ENCODE measurements at regions not wholly inside any gene's neighbourhood (a gene's known extent, or its start where the extent isn't known, plus 50 kb on each side); places are given as distances from the start of the nearest gene placed in this dataset.

- no peak for DNase-seq (ENCODE audit: low read depth in 2 of 2)
- Histone ChIP-seq H3K27ac (ENCODE audit: insufficient read depth, low read length) (no peak overlapping the region), H3K4me2 (ENCODE audit: extremely low read depth, insufficient read depth, low read length) (no peak overlapping the region), H3K4me1 (ENCODE audit: control insufficient read depth, extremely low read depth, insufficient read depth, low read length) (no peaks in the 10 kb centered on the region), H2AFZ (ENCODE audit: low read length) (no peak overlapping the region), H3K79me2 (ENCODE audit: control insufficient read depth, insufficient read depth, low read length) (no peaks in the 10 kb centered on the region), H3K36me3 (ENCODE audit: control insufficient read depth, insufficient read depth, low read length) (no peaks in the 10 kb centered on the region), H3K4me3 (replicated peaks in 1 of 4; ENCODE audit: control extremely low read depth in 1 of 4, insufficient read depth in 1 of 4, low read depth in 3 of 4, low read length in 4 of 4) (no peak overlapping the region), H4K20me1 (ENCODE audit: control insufficient read depth, extremely low read depth, insufficient read depth, low read length) (no peaks in the 10 kb centered on the region), H3K9me3 (ENCODE audit: control insufficient read depth, insufficient read depth, low read depth, low read length) (no peaks in the 10 kb centered on the region), H3K27me3 (ENCODE audit: control insufficient read depth, insufficient read depth, low read length) (no peaks in the 10 kb centered on the region), H3K9ac (ENCODE audit: insufficient read depth, low read length) (no peak overlapping the region)
- TF ChIP-seq, protein P1, sequence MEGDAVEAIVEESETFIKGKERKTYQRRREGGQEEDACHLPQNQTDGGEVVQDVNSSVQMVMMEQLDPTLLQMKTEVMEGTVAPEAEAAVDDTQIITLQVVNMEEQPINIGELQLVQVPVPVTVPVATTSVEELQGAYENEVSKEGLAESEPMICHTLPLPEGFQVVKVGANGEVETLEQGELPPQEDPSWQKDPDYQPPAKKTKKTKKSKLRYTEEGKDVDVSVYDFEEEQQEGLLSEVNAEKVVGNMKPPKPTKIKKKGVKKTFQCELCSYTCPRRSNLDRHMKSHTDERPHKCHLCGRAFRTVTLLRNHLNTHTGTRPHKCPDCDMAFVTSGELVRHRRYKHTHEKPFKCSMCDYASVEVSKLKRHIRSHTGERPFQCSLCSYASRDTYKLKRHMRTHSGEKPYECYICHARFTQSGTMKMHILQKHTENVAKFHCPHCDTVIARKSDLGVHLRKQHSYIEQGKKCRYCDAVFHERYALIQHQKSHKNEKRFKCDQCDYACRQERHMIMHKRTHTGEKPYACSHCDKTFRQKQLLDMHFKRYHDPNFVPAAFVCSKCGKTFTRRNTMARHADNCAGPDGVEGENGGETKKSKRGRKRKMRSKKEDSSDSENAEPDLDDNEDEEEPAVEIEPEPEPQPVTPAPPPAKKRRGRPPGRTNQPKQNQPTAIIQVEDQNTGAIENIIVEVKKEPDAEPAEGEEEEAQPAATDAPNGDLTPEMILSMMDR (conservative IDR thresholded peaks at IDR 0.05 in 1 of 2, IDR thresholded peaks at IDR 0.05 in 1 of 2; ENCODE audit: low read depth in 1 of 2, low read length in 2 of 2) = no peak
- no peak for TF ChIP-seq EZH2 (IDR thresholded peaks at IDR 0.05; ENCODE audit: low read length, missing control alignments)
These were observed 152.0 kb downstream of the TLE3 start for GRCh38 chr15:69945729-69946128.

GRCh38 chr15:69946870-69947269 lies 150.8 kb downstream of the TLE3 start:
- TF ChIP-seq, protein P1 (conservative IDR thresholded peaks at IDR 0.05 in 1 of 2, IDR thresholded peaks at IDR 0.05 in 1 of 2; ENCODE audit: low read depth in 1 of 2, low read length in 2 of 2) = no peak
- TF ChIP-seq EZH2 (IDR thresholded peaks at IDR 0.05; ENCODE audit: low read length, missing control alignments) = no peak
- H3K79me2 ChIP-seq (ENCODE audit: control insufficient read depth, insufficient read depth, low read length) = no peaks in the 10 kb centered on the region
- DNase-seq (ENCODE audit: low read depth in 2 of 2) = no peak

DNA sequence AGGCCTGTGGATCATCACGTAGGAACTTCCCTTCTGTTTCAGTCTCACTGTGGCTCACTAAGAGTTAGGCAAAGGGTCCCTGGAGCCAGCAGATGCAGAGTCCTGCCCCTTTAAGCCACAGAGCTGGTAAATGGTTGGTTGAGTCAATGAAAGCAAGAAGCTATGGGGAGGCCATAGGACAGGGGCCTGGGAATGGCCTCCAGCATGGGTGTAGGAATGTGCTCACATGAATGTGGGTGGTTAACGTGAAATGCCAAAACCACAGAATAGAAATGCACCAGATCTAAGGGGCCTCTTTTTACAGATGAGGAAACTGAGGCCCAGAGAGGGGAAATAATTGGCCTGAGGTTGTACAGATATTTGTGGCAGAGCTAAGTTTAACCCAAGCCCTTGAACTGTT lies 150.3 kb downstream of the TLE3 start:
- Histone ChIP-seq H3K27me3 (ENCODE audit: control insufficient read depth, insufficient read depth, low read length) (no peaks in the 10 kb centered on the region), H3K4me1 (ENCODE audit: control insufficient read depth, extremely low read depth, insufficient read depth, low read length) (no peaks in the 10 kb centered on the region), H3K27ac (ENCODE audit: insufficient read depth, low read length) (no peak overlapping the region), H3K9ac (ENCODE audit: insufficient read depth, low read length) (no peak overlapping the region), H3K4me2 (ENCODE audit: extremely low read depth, insufficient read depth, low read length) (no peak overlapping the region), H3K4me3 (replicated peaks in 1 of 4; ENCODE audit: control extremely low read depth in 1 of 4, insufficient read depth in 1 of 4, low read depth in 3 of 4, low read length in 4 of 4) (no peak overlapping the region), H3K36me3 (ENCODE audit: control insufficient read depth, insufficient read depth, low read length) (no peaks in the 10 kb centered on the region), H4K20me1 (ENCODE audit: control insufficient read depth, extremely low read depth, insufficient read depth, low read length) (no peaks in the 10 kb centered on the region), H2AFZ (ENCODE audit: low read length) (no peak overlapping the region), H3K9me3 (ENCODE audit: control insufficient read depth, insufficient read depth, low read depth, low read length) (no peaks in the 10 kb centered on the region), H3K79me2 (ENCODE audit: control insufficient read depth, insufficient read depth, low read length) (no peaks in the 10 kb centered on the region)
- no peak for DNase-seq (ENCODE audit: low read depth in 2 of 2)
- TF ChIP-seq EZH2 (IDR thresholded peaks at IDR 0.05; ENCODE audit: low read length, missing control alignments) = no peak
- TF ChIP-seq, protein P1 (conservative IDR thresholded peaks at IDR 0.05 in 1 of 2, IDR thresholded peaks at IDR 0.05 in 1 of 2; ENCODE audit: low read depth in 1 of 2, low read length in 2 of 2) = no peak

More at GRCh38 chr15:69946870-69947269, 150.8 kb downstream of the TLE3 start:
- no peak overlapping the region for H2AFZ ChIP-seq (ENCODE audit: low read length)
- H3K4me3 ChIP-seq (replicated peaks in 1 of 4; ENCODE audit: control extremely low read depth in 1 of 4, insufficient read depth in 1 of 4, low read depth in 3 of 4, low read length in 4 of 4) = no peak overlapping the region
- H3K9me3 ChIP-seq (ENCODE audit: control insufficient read depth, insufficient read depth, low read depth, low read length) = no peaks in the 10 kb centered on the region
- no peak overlapping the region for H3K9ac ChIP-seq (ENCODE audit: insufficient read depth, low read length)
- no peak overlapping the region for H3K4me2 ChIP-seq (ENCODE audit: extremely low read depth, insufficient read depth, low read length)
- H4K20me1 ChIP-seq (ENCODE audit: control insufficient read depth, extremely low read depth, insufficient read depth, low read length) = no peaks in the 10 kb centered on the region
- no peaks in the 10 kb centered on the region for H3K4me1 ChIP-seq (ENCODE audit: control insufficient read depth, extremely low read depth, insufficient read depth, low read length)
- H3K27ac ChIP-seq (ENCODE audit: insufficient read depth, low read length) = no peak overlapping the region
- no peaks in the 10 kb centered on the region for H3K27me3 ChIP-seq (ENCODE audit: control insufficient read depth, insufficient read depth, low read length)
- no peaks in the 10 kb centered on the region for H3K36me3 ChIP-seq (ENCODE audit: control insufficient read depth, insufficient read depth, low read length)
